NB4 (cell line): ENCODE measurements at regions not wholly inside any gene's neighbourhood (a gene's known extent, or its start where the extent isn't known, plus 50 kb on each side); places are given as distances from the start of the nearest gene placed in this dataset.

ENCODE experiments used
- DNase-seq: peaks from one replicate; pipeline ENCODE4 v3.0.0; 2010; ENCODE audit warnings: low read depth
- H3K4me3 ChIP-seq: one replicate; pipeline ENCODE4 v1.5.1; 2011; ENCODE audit warnings: mild to moderate bottlenecking, low read depth, low read length, moderate library complexity
- MYC ChIP-seq: IDR thresholded peaks from 2 replicates; pipeline ENCODE4 v1.6.1; 2011; ENCODE audit warnings: low read depth, low read length
- POLR2A ChIP-seq: IDR thresholded peaks from 2 replicates; pipeline ENCODE4 v1.6.1; 2011; ENCODE audit warnings: mild to moderate bottlenecking; ENCODE audit not compliant: insufficient read length; ENCODE audit errors: extremely low read depth
- TF ChIP-seq, protein P1 (sequence below): IDR thresholded peaks from one replicate; pipeline ENCODE4 v1.5.1; 2012; ENCODE audit warnings: low read depth, low read length
- TF ChIP-seq, protein P2 (sequence below): IDR thresholded peaks from 2 replicates; pipeline ENCODE4 v1.6.1; 2011; ENCODE audit warnings: low read depth, low read length

DNA sequence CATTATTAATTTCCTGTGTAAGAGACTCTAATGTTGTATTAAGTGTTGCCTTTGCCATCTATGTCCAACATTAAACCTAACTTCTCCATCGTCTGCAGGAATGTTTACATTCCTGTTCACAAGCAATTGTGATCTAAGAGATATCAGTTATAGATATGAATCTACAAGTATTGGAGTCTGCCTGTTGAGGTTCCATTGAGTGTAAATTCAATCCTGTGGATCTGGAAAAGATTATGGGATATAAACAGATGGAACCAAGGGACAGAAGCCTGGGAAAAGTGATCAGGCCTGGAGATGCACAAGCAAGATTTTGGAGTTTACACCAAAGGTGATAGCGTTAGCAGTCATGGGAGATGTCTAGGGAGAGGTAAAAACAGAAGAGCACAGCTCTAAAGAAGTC lies 135.5 kb downstream of the LSMEM1 start:
- no peak for DNase-seq
- H3K4me3 ChIP-seq, result no peak overlapping the region
- TF ChIP-seq, protein P1, sequence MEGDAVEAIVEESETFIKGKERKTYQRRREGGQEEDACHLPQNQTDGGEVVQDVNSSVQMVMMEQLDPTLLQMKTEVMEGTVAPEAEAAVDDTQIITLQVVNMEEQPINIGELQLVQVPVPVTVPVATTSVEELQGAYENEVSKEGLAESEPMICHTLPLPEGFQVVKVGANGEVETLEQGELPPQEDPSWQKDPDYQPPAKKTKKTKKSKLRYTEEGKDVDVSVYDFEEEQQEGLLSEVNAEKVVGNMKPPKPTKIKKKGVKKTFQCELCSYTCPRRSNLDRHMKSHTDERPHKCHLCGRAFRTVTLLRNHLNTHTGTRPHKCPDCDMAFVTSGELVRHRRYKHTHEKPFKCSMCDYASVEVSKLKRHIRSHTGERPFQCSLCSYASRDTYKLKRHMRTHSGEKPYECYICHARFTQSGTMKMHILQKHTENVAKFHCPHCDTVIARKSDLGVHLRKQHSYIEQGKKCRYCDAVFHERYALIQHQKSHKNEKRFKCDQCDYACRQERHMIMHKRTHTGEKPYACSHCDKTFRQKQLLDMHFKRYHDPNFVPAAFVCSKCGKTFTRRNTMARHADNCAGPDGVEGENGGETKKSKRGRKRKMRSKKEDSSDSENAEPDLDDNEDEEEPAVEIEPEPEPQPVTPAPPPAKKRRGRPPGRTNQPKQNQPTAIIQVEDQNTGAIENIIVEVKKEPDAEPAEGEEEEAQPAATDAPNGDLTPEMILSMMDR, result no peak
- TF ChIP-seq, protein P2, sequence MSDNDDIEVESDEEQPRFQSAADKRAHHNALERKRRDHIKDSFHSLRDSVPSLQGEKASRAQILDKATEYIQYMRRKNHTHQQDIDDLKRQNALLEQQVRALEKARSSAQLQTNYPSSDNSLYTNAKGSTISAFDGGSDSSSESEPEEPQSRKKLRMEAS, result no peak
- TF ChIP-seq POLR2A (no peak), MYC (no peak)

DNA sequence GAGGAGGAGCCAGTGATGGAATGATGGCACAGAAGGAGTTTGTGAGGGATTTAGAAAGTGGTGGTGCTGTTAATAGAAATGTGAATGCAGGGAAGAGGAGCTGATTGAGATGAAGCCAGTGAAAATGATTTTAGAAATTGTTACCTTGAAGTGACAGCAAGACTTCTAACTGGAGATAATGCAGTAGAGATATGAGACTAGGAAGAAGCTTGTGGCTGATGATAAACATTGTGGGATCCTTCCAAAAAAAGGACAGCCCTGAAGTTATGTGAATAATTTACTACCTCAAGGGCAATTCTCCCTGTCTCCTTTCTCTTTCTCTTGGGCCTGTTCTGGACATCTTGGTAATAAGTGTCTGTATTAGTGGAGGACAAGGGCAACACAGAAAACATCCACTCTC lies 138.6 kb downstream of the LSMEM1 start:
- TF ChIP-seq, protein P1, result no peak
- TF ChIP-seq, protein P2, result no peak
- no peak for TF ChIP-seq MYC
- no peak for TF ChIP-seq POLR2A
- H3K4me3 ChIP-seq, result no peak overlapping the region
- no peak for DNase-seq

DNA sequence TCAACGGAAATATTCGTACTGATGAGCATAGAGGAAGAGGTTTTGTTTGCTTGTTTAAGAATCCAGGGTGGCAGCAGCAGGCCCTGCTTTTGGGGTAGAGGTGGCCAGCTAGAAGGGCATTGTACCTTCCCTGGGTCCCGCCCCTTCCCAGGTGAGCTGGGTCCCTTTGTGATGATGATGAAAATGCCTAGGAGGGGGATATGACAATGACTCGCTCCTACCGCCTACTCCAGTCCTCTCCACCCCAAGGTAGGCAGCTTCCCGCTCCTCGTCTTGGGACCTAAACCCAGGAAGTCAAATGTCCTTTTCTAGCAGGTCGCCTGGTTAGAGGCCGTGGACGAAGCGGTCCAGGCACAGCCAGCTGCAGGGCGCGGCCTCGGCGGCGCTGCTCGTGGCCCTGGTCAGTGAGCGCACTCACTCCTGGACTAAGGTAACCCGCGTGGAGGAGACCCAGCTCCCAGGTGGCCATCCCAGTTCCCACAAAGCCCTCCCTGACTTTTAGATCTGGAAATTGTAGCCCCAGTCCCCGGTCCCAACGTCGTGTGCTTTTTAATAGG lies 141.4 kb downstream of the LSMEM1 start:
- no peak overlapping the region for H3K4me3 ChIP-seq
- no peak for DNase-seq
- TF ChIP-seq MYC (no peak), POLR2A (no peak)
- TF ChIP-seq, protein P2, result no peak

DNA sequence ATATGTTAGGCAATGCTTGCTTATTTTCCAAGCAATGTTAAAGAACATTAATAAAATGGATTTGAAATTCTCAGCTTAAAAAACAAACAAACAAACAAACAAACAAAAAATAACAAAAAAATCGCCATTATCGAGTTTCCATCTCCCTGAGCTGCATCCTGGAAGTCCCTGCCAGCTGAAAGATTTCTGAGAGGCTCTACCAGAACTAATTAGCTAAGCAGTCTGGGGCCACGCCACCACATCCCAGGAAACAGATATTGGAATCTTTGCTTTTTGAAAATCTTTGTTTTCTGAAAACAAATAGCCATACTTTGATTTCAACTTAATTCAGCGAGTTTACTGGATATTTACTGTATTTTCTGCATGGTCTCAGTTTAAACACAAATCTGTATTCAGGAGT lies 143.6 kb downstream of the LSMEM1 start:
- no peak for TF ChIP-seq POLR2A
- TF ChIP-seq MYC, result no peak
- TF ChIP-seq, protein P1, result no peak
- TF ChIP-seq, protein P2, result no peak
- DNase-seq, result no peak
- H3K4me3 ChIP-seq, result no peak overlapping the region

DNA sequence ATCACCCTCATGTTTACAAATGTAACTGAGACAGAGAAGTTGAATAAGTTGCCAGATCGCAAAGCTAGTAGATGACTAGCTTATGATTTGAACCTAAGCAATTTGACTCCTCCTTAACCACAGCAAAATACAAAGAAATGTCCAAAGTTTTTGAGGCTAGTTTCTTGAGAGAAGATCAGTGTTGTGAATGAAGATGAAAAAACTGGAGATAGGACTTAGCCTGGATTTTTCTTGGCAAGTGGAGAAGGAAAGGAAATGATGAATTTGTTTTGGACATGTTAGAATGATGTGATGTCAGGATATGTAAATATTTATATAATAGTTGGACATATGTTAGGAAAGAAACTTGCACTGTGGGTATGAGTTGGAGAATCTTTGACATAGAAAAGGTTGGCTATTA lies 149.8 kb downstream of the LSMEM1 start:
- no peak for DNase-seq
- TF ChIP-seq, protein P1, result no peak
- TF ChIP-seq POLR2A (no peak), MYC (no peak)
- TF ChIP-seq, protein P2, result no peak
- no peak overlapping the region for H3K4me3 ChIP-seq

DNA sequence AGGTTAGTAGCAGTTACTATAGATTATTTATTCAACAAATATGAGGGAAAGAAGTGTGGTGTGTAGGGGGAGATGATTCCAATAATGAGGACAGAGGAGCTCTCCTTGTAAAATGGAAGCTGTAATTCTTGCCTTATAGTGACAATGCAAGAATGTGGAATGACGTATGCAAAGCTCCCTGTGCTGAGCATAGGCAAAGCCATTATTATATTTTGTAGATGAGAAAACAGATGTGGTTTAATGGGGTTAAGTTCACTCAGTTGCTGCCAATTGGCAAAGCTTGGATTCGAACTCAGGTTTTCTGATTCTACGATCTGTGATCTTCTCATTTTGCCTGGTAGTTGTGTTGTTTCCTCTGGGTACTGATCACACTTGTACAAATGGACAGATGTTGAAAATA lies 153.3 kb downstream of the LSMEM1 start:
- no peak overlapping the region for H3K4me3 ChIP-seq
- TF ChIP-seq MYC (no peak), POLR2A (no peak)
- TF ChIP-seq, protein P2, result no peak
- TF ChIP-seq, protein P1, result no peak
- no peak for DNase-seq
